K562 (cell line): ENCODE measurements at regions not wholly inside any gene's neighbourhood (a gene's known extent, or its start where the extent isn't known, plus 50 kb on each side); places are given as distances from the start of the nearest gene placed in this dataset.

Experiments
- CBX5 ChIP-seq: IDR thresholded peaks from 2 replicates; pipeline ENCODE4 v1.6.1; 2014; ENCODE audit warnings: low read depth, borderline replicate concordance
- CEBPG ChIP-seq, 3 experiments: fragments of 200-800 bp in 1 of 3; sonication (Bioruptor generic) in 1 of 3; sonication (generic) in 1 of 3; formaldehyde crosslinking in 1 of 3; IDR thresholded peaks in 2 of 3; conservative IDR thresholded peaks in 1 of 3; 2 replicates each; pipeline versions ENCODE4 v1.6.1 to v1.8.0; 2016 to 2022; ENCODE audit warnings: missing compliant biosample characterization in 2 of 3, missing genetic modification characterization in 2 of 3, mild to moderate bottlenecking in 1 of 3, missing genetic modification reagents in 1 of 3
- CHD1 ChIP-seq: fragments of 200-600 bp; sonication (generic); IDR thresholded peaks from one replicate; pipeline ENCODE4 v1.6.1; 2012; ENCODE audit warnings: mild to moderate bottlenecking, moderate library complexity, low read length, inconsistent platforms
- ELF2 ChIP-seq: fragments of 250-450 bp; sonication (Bioruptor Pico); IDR thresholded peaks from 2 replicates; pipeline ENCODE4 v1.5.0; 2021; ENCODE audit warnings: mild to moderate bottlenecking
- ETV1 ChIP-seq: fragments of 450-650 bp; conservative IDR thresholded peaks from 2 replicates; pipeline ENCODE4 v1.6.1; 2016; ENCODE audit warnings: missing genetic modification characterization, control low read depth, low read depth, missing compliant biosample characterization
- ETV6 ChIP-seq, 3 experiments: fragments of 150-350 bp in 1 of 3; sonication (generic) in 1 of 3; formaldehyde crosslinking in 1 of 3; IDR thresholded peaks; 2 replicates each; pipeline versions ENCODE4 v1.6.1 to v1.8.0; 2014 to 2022; ENCODE audit warnings: borderline replicate concordance in 2 of 3, low read depth in 2 of 3, antibody characterized with exemption in 1 of 3, low read length in 1 of 3, mild to moderate bottlenecking in 1 of 3, missing genetic modification reagents in 1 of 3
- GTF2A2 ChIP-seq: IDR thresholded peaks from 2 replicates; pipeline ENCODE4 v1.6.1; 2016; ENCODE audit warnings: mild to moderate bottlenecking, missing genetic modification characterization, missing compliant biosample characterization
- HOXB6 ChIP-seq: fragments of 250-450 bp; sonication (Bioruptor Pico); IDR thresholded peaks from 2 replicates; pipeline ENCODE4 v1.5.1; 2022; ENCODE audit warnings: mild to moderate bottlenecking, borderline replicate concordance
- ILK ChIP-seq: fragments of 450-650 bp; IDR thresholded peaks from 2 replicates; pipeline ENCODE4 v1.6.1; 2016; ENCODE audit warnings: missing genetic modification characterization, low read depth, mild to moderate bottlenecking, missing compliant biosample characterization, moderate library complexity, borderline replicate concordance
- NCOA6 ChIP-seq: fragments of 450-650 bp; IDR thresholded peaks from 2 replicates; pipeline ENCODE4 v1.6.1; 2017; ENCODE audit warnings: mild to moderate bottlenecking
- NRF1 ChIP-seq, 2 experiments: fragments of 450-650 bp; IDR thresholded peaks in 1 of 2; conservative IDR thresholded peaks in 1 of 2; 2 replicates each; pipeline ENCODE4 v1.6.1; 2014; ENCODE audit warnings: mild to moderate bottlenecking in 2 of 2
- SRSF7 ChIP-seq: fragments of 200-400 bp; formaldehyde crosslinking; optimal IDR thresholded peaks from 2 replicates; pipeline ENCODE3; 2017; ENCODE audit warnings: mild to moderate bottlenecking, low read depth, low read length
- TAF7 ChIP-seq: fragments of 450-650 bp; IDR thresholded peaks from 2 replicates; pipeline ENCODE4 v1.6.1; 2016; ENCODE audit warnings: missing genetic modification characterization, missing compliant biosample characterization
- TAF9B ChIP-seq: fragments of 450-650 bp; IDR thresholded peaks from 2 replicates; pipeline ENCODE4 v1.6.1; 2018; ENCODE audit warnings: mild to moderate bottlenecking; ENCODE audit not compliant: partially characterized antibody
- TRIM24 ChIP-seq, 2 experiments: fragments of 450-650 bp; IDR thresholded peaks; 2 replicates each; pipeline ENCODE4 v1.6.1; 2016
- ZNF77 ChIP-seq: fragments of 250-450 bp; sonication (Bioruptor Pico); IDR thresholded peaks from 2 replicates; pipeline ENCODE4 v1.5.0; 2020
- TF ChIP-seq, protein P1 (sequence below): fragments of 450-650 bp; IDR thresholded peaks from 2 replicates; pipeline ENCODE4 v1.6.1; 2016; ENCODE audit warnings: low read depth, mild to moderate bottlenecking, moderate library complexity
- TF ChIP-seq, protein P2 (sequence below): fragments of 450-650 bp; formaldehyde crosslinking; conservative IDR thresholded peaks from 2 replicates; pipeline ENCODE4 v1.4.0; 2022; ENCODE audit warnings: mild to moderate bottlenecking, missing genetic modification characterization
- TF ChIP-seq, protein P3 (sequence below): fragments of 200-800 bp; sonication (Bioruptor generic); IDR thresholded peaks from 2 replicates; pipeline ENCODE4 v1.6.1; 2017; ENCODE audit warnings: missing genetic modification characterization, missing compliant biosample characterization

DNA sequence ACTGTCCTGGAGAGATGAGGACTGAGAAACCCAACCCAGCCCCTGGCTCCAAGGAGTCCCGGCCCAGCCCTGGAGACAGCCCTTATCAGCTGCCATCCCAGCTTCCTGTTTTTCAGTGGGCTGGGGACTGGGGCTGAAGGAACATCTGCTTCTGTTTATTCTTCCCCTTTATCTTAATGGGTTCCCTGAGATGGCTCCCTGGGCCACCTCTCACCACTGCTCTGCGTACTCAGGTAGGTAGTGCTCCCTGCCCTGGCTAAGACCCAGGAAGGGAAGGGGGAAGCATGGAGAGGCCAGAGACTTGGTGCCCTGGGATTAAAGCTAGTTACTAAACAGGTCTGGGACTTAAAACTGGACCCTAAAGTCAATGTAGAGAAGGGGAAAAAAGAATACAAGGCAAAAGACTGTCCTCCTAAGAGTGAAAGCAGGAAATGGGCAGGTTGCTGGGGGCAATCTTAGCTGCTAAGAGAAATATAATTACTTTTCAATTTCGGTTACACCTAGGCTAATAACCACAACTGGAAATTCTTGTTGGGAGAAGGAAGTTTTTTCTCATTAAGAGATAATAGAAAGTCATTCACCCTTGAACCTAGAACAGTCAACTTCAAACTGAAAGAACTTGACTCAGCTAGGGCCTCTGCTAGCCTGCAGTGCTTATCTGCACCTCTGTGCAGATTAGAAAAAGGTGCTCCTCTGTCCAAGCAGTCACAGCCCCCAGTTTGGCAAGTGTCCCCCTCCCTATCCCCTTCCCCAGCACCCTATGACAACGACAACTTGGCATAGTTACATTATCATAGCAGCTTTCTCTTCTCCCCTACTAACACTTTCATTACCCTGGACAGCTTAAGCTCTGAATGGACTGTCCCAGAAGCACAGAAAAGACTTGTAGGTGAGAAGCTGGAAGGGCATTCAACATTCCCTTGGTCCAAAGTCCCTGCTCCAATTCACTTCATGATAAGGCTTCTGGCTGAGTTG lies 65.6 kb upstream of the KDM7A start (continued):
- TF ChIP-seq ZNF77 (CRISPR knock-in tag) (no peak), TAF7 (tag) (0 out of 2 replicates have a peak, but pooled peaks have one; percentile 7), CHD1 (no peak), SRSF7 (no peak), NCOA6 (no peak), TAF9B (no peak), ETV6 (IDR thresholded peaks at IDR 0.05; ENCODE audit: borderline replicate concordance in 1 of 2, low read depth in 2 of 2, low read length in 1 of 2) (no peak), ETV6 (CRISPR knock-in tag; IDR thresholded peaks at IDR 0.05; ENCODE audit: borderline replicate concordance) (0 out of 2 replicates have a peak, but pooled peaks have one; percentile 10), CBX5 (no peak), TRIM24 (IDR thresholded peaks at IDR 0.05) (peak; percentile 81 to 90), ELF2 (CRISPR knock-in tag) (peak; percentile 19; the same call in 1 of the 2 replicates), ETV1 (peak; percentile 98), CEBPG (CRISPR knock-in tag; IDR thresholded peaks at IDR 0.05) (no peak), CEBPG (tag; conservative IDR thresholded peaks at IDR 0.05 in 1 of 2, IDR thresholded peaks at IDR 0.05 in 1 of 2) (no peak), NRF1 (conservative IDR thresholded peaks at IDR 0.05 in 1 of 2, IDR thresholded peaks at IDR 0.05 in 1 of 2) (peak; percentile 53 to 54), HOXB6 (CRISPR knock-in tag) (no peak), ILK (tag) (no peak), GTF2A2 (tag) (no peak)
- TF ChIP-seq, protein P1, sequence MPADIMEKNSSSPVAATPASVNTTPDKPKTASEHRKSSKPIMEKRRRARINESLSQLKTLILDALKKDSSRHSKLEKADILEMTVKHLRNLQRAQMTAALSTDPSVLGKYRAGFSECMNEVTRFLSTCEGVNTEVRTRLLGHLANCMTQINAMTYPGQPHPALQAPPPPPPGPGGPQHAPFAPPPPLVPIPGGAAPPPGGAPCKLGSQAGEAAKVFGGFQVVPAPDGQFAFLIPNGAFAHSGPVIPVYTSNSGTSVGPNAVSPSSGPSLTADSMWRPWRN = peak; percentile 35; the same call in 1 of the 2 replicates
- TF ChIP-seq, protein P2, sequence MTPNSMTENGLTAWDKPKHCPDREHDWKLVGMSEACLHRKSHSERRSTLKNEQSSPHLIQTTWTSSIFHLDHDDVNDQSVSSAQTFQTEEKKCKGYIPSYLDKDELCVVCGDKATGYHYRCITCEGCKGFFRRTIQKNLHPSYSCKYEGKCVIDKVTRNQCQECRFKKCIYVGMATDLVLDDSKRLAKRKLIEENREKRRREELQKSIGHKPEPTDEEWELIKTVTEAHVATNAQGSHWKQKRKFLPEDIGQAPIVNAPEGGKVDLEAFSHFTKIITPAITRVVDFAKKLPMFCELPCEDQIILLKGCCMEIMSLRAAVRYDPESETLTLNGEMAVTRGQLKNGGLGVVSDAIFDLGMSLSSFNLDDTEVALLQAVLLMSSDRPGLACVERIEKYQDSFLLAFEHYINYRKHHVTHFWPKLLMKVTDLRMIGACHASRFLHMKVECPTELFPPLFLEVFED (CRISPR knock-in tag) = 0 out of 2 replicates have a peak, but pooled peaks have one; percentile 3
- TF ChIP-seq, protein P3, sequence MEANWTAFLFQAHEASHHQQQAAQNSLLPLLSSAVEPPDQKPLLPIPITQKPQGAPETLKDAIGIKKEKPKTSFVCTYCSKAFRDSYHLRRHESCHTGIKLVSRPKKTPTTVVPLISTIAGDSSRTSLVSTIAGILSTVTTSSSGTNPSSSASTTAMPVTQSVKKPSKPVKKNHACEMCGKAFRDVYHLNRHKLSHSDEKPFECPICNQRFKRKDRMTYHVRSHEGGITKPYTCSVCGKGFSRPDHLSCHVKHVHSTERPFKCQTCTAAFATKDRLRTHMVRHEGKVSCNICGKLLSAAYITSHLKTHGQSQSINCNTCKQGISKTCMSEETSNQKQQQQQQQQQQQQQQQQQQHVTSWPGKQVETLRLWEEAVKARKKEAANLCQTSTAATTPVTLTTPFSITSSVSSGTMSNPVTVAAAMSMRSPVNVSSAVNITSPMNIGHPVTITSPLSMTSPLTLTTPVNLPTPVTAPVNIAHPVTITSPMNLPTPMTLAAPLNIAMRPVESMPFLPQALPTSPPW = peak; percentile 74
